HEK293 (cell line): ENCODE measurements at regions not wholly inside any gene's neighbourhood (a gene's known extent, or its start where the extent isn't known, plus 50 kb on each side); places are given as distances from the start of the nearest gene placed in this dataset.

Experiments used
- CTCF ChIA-PET: fragments of 350-600 bp; formaldehyde crosslinking; extraction: SDS; loops from one replicate; lab custom pipeline; 2021; ENCODE audit warnings: antibody characterized with exemption; lab: Yijun Ruan, JAX
- POLR2A ChIA-PET: fragments of 300-600 bp; formaldehyde crosslinking; extraction: SDS; loops from one replicate; lab custom pipeline; 2020; ENCODE audit warnings: antibody characterized with exemption, inconsistent platforms; lab: Yijun Ruan, JAX
- H3K27ac ChIP-seq: fragments of 200-500 bp; sonication (Bioruptor generic); 2 replicates; pipeline ENCODE4 v1.5.1; 2014; ENCODE audit warnings: low read depth, low read length, control low read depth, inconsistent platforms; ENCODE audit errors: extremely low read depth
- H3K36me3 ChIP-seq, 2 experiments: fragments of 200-500 bp in 1 of 2; sonication (Bioruptor generic) in 1 of 2; 1 replicate in 1 of 2; 2 replicates in 1 of 2; pipeline ENCODE4 v1.5.1; 2014 to 2017; ENCODE audit warnings: inconsistent platforms in 2 of 2, low read length in 2 of 2; ENCODE audit not compliant: control insufficient read depth in 2 of 2, insufficient read depth in 1 of 2
- H3K4me1 ChIP-seq: fragments of 200-500 bp; sonication (Bioruptor generic); 2 replicates; pipeline ENCODE4 v1.5.1; 2014; ENCODE audit warnings: mild to moderate bottlenecking, low read length, inconsistent platforms; ENCODE audit not compliant: control insufficient read depth, insufficient read depth
- H3K4me3 ChIP-seq: 2 replicates; pipeline ENCODE4 v1.5.1; 2011; ENCODE audit warnings: low read depth, mild to moderate bottlenecking, control low read depth, low read length, moderate library complexity
- H3K9me3 ChIP-seq: fragments of 200-500 bp; sonication (Bioruptor generic); 2 replicates; pipeline ENCODE4 v1.5.1; 2014; ENCODE audit warnings: low read depth, low read length, inconsistent platforms; ENCODE audit not compliant: control insufficient read depth, insufficient read depth
- IKZF3 ChIP-seq: fragments of 450-650 bp; IDR thresholded peaks from 2 replicates; pipeline ENCODE4 v1.5.0; 2018; ENCODE audit warnings: missing biosample characterization, mild to moderate bottlenecking, missing genetic modification characterization, moderate library complexity
- KLF16 ChIP-seq: fragments of 450-650 bp; formaldehyde crosslinking; IDR thresholded peaks from 2 replicates; pipeline ENCODE4 v1.5.1; 2017; ENCODE audit warnings: missing biosample characterization, missing genetic modification characterization
- OSR2 ChIP-seq: fragments of 450-650 bp; formaldehyde crosslinking; IDR thresholded peaks from 2 replicates; pipeline ENCODE4 v1.5.1; 2016; ENCODE audit warnings: missing biosample characterization, missing genetic modification characterization
- OVOL3 ChIP-seq: fragments of 450-650 bp; formaldehyde crosslinking; IDR thresholded peaks from 2 replicates; pipeline ENCODE4 v1.5.1; 2016; ENCODE audit warnings: missing biosample characterization, missing genetic modification characterization
- PRDM1 ChIP-seq: fragments of 450-650 bp; formaldehyde crosslinking; IDR thresholded peaks from 2 replicates; pipeline ENCODE4; 2016; ENCODE audit warnings: missing biosample characterization, missing genetic modification characterization
- TSHZ1 ChIP-seq: fragments of 450-650 bp; formaldehyde crosslinking; IDR thresholded peaks from 2 replicates; pipeline ENCODE4 v1.5.1; 2016; ENCODE audit warnings: missing biosample characterization, missing genetic modification characterization, borderline replicate concordance
- YY2 ChIP-seq: fragments of 450-650 bp; formaldehyde crosslinking; IDR thresholded peaks from 2 replicates; pipeline ENCODE4 v1.5.1; 2016; ENCODE audit warnings: missing biosample characterization, missing genetic modification characterization
- ZBTB26 ChIP-seq: fragments of 450-650 bp; formaldehyde crosslinking; optimal IDR thresholded peaks from 2 replicates; pipeline ENCODE3; 2016; ENCODE audit warnings: missing biosample characterization, mild to moderate bottlenecking, missing genetic modification characterization
- ZBTB49 ChIP-seq: fragments of 450-650 bp; formaldehyde crosslinking; IDR thresholded peaks from 2 replicates; pipeline ENCODE4 v1.5.1; 2016; ENCODE audit warnings: missing biosample characterization, missing genetic modification characterization, low read depth
- ZNF132 ChIP-seq: fragments of 450-650 bp; formaldehyde crosslinking; IDR thresholded peaks from 2 replicates; pipeline ENCODE4 v1.5.1; 2017; ENCODE audit warnings: missing biosample characterization, missing genetic modification characterization, borderline replicate concordance
- ZNF214 ChIP-seq: fragments of 450-650 bp; formaldehyde crosslinking; IDR thresholded peaks from 2 replicates; pipeline ENCODE4 v1.5.1; 2017; ENCODE audit warnings: missing biosample characterization, mild to moderate bottlenecking, missing genetic modification characterization, borderline replicate concordance
- ZNF473 ChIP-seq: fragments of 450-650 bp; formaldehyde crosslinking; IDR thresholded peaks from 2 replicates; pipeline ENCODE4 v1.5.1; 2017; ENCODE audit warnings: missing biosample characterization, missing genetic modification characterization
- ZNF624 ChIP-seq: fragments of 450-650 bp; formaldehyde crosslinking; IDR thresholded peaks from 2 replicates; pipeline ENCODE4 v1.5.1; 2017; ENCODE audit warnings: missing biosample characterization, missing genetic modification characterization
- ZNF837 ChIP-seq: fragments of 450-650 bp; formaldehyde crosslinking; IDR thresholded peaks from 2 replicates; pipeline ENCODE4 v1.5.1; 2016; ENCODE audit warnings: missing biosample characterization, missing genetic modification characterization
- ZSCAN5A ChIP-seq: fragments of 450-650 bp; formaldehyde crosslinking; IDR thresholded peaks from 2 replicates; pipeline ENCODE4 v1.5.1; 2016; ENCODE audit warnings: missing biosample characterization, missing genetic modification characterization
- TF ChIP-seq, protein P1 (sequence below): fragments of 450-650 bp; formaldehyde crosslinking; IDR thresholded peaks from 2 replicates; pipeline ENCODE4 v1.5.1; 2016; ENCODE audit warnings: missing biosample characterization, missing genetic modification characterization
- TF ChIP-seq, protein P2 (sequence below): fragments of 450-650 bp; formaldehyde crosslinking; IDR thresholded peaks from 2 replicates; pipeline ENCODE4 v1.5.1; 2016; ENCODE audit warnings: missing biosample characterization, missing genetic modification characterization

DNA sequence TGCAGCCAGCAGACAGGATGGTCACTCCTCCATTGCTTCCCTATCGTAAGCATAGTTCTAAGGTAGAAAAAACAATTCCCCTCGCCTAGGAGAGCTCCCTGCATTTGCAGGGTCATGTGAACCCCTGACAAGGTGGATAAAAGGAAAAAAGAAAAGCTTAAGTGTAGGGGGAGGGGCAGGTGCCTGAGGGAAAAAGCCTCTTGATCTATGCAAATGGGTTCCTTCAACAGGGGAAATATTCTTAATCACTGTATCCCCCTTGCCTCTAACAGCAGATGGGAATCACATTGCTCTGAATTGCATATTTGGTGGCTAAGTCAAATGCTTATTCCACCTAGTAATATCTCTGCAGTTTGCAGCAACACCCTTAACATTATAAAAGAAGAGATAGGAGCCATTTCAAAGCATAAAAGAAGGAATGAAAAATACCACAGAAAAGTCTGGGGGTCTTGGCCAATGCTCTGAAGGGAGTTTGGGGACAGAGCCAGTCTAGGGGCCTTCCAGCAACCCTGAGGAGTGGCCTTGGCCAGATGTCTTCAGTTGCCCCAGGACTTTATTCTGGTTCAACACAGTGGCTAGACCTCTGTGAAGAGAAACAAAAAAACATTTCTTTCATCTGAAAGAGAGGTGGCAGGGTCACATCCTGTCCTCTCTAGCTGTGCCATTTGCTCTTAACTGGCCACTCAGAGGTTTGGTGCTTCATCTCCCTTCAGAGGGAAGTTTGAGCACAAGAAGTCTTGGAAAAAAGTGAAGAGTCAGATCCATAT is 660.4 kb upstream of the GJE1 start:
- Histone ChIP-seq H3K4me1 (no peaks in the 10 kb centered on the region), H3K27ac (no peak overlapping the region), H3K4me3 (no peak overlapping the region)
- ChIA-PET POLR2A (no interaction called here), CTCF (interaction anchor here (1.4 kb wide), 1 partner anchor 11 kb away, joined by 5 read pairs; no protein-coding TSS in a partner anchor)
- TF ChIP-seq ZNF837 (tag by site-specific recombination), result no peak
- no peak for TF ChIP-seq ZNF132 (tag by site-specific recombination)
- TF ChIP-seq, protein P1, sequence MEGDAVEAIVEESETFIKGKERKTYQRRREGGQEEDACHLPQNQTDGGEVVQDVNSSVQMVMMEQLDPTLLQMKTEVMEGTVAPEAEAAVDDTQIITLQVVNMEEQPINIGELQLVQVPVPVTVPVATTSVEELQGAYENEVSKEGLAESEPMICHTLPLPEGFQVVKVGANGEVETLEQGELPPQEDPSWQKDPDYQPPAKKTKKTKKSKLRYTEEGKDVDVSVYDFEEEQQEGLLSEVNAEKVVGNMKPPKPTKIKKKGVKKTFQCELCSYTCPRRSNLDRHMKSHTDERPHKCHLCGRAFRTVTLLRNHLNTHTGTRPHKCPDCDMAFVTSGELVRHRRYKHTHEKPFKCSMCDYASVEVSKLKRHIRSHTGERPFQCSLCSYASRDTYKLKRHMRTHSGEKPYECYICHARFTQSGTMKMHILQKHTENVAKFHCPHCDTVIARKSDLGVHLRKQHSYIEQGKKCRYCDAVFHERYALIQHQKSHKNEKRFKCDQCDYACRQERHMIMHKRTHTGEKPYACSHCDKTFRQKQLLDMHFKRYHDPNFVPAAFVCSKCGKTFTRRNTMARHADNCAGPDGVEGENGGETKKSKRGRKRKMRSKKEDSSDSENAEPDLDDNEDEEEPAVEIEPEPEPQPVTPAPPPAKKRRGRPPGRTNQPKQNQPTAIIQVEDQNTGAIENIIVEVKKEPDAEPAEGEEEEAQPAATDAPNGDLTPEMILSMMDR (tag by site-specific recombination), result no peak
- TF ChIP-seq ZBTB49 (tag by site-specific recombination), result no peak
- no peak for TF ChIP-seq OVOL3 (tag by site-specific recombination)
- no peak for TF ChIP-seq TSHZ1 (tag by site-specific recombination)
- TF ChIP-seq ZNF214 (tag by site-specific recombination), result no peak
- no peak for TF ChIP-seq YY2 (tag by site-specific recombination)
- TF ChIP-seq ZNF624, result no peak
- TF ChIP-seq ZBTB26, result no peak
- TF ChIP-seq, protein P2, sequence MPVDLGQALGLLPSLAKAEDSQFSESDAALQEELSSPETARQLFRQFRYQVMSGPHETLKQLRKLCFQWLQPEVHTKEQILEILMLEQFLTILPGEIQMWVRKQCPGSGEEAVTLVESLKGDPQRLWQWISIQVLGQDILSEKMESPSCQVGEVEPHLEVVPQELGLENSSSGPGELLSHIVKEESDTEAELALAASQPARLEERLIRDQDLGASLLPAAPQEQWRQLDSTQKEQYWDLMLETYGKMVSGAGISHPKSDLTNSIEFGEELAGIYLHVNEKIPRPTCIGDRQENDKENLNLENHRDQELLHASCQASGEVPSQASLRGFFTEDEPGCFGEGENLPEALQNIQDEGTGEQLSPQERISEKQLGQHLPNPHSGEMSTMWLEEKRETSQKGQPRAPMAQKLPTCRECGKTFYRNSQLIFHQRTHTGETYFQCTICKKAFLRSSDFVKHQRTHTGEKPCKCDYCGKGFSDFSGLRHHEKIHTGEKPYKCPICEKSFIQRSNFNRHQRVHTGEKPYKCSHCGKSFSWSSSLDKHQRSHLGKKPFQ (tag by site-specific recombination), result no peak
- TF ChIP-seq, all 188 proteins: peak for 0
- Histone ChIP-seq H3K36me3 (no peaks in the 10 kb centered on the region), H3K9me3 (no peaks in the 10 kb centered on the region)

DNA sequence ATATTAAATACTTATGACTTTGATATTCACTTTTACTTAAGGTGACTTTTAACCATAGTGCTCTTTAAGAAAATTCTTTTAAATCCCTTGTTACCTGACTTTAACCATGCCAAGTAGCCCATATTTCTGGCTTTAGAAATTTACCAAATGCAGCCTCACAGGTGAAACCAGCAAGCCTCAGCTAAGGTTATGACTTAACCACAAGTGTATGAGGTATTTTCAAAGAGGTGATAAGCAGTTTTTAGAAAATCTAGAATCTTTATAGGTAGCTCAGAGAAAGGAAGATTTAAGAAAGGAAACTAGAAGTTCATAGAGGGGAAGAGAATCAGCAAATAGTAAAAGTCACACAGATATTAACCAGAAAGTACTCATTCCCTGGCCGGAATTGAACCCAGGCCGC is 661.9 kb upstream of the GJE1 start:
- POLR2A ChIA-PET, result no interaction called here
- Histone ChIP-seq H3K27ac (no peak overlapping the region), H3K9me3 (no peaks in the 10 kb centered on the region), H3K4me1 (no peaks in the 10 kb centered on the region), H3K36me3 (no peaks in the 10 kb centered on the region), H3K4me3 (no peak overlapping the region)
- CTCF ChIA-PET, result interaction anchor here (0.7 kb wide), 1 partner anchor 616 kb away, joined by 3 read pairs; no protein-coding TSS in a partner anchor
- TF ChIP-seq OSR2 (tag by site-specific recombination) (no peak), KLF16 (tag by site-specific recombination) (no peak), ZNF473 (no peak), PRDM1 (tag by site-specific recombination) (no peak), ZSCAN5A (tag by site-specific recombination) (no peak), IKZF3 (no peak)
- TF ChIP-seq, protein P2 (tag by site-specific recombination), result no peak
